HG02763 (cell line): ENCODE measurements at regions not wholly inside any gene's neighbourhood (a gene's known extent, or its start where the extent isn't known, plus 50 kb on each side); places are given as distances from the start of the nearest gene placed in this dataset.

Experiments
- ATAC-seq: cut with Tn5 transposase; IDR thresholded peaks from one replicate; pipeline ENCODE4 v1.9.1; 2021; ENCODE audit warnings: mild to moderate bottlenecking, moderate library complexity; ENCODE audit not compliant: unreplicated experiment

GRCh38 chr12:98182821-98183220 is 332.6 kb upstream of the TMPO start:
- no peak for ATAC-seq

GRCh38 chr12:98185606-98186005 is 329.8 kb upstream of the TMPO start:
- ATAC-seq, result no peak

- no peak for ATAC-seq
Measured at GRCh38 chr12:98188650-98189077, 326.7 kb upstream of the TMPO start.

- no peak for ATAC-seq
Measured at GRCh38 chr12:98194591-98194990, 320.8 kb upstream of the TMPO start.

- no peak for ATAC-seq
Measured at GRCh38 chr12:98198261-98198982, 317.0 kb upstream of the TMPO start.

- ATAC-seq, result no peak
Measured at GRCh38 chr12:98208816-98209215, 306.6 kb upstream of the TMPO start.

GRCh38 chr12:98211909-98212695 is 303.3 kb upstream of the TMPO start:
- ATAC-seq, result no peak

GRCh38 chr12:98213556-98213955 is 301.8 kb upstream of the TMPO start:
- no peak for ATAC-seq

GRCh38 chr12:98217257-98217656 is 298.1 kb upstream of the TMPO start:
- ATAC-seq, result no peak

GRCh38 chr12:98220636-98221035 is 294.8 kb upstream of the TMPO start:
- ATAC-seq, result no peak

- ATAC-seq, result no peak
Measured at GRCh38 chr12:98221243-98221808, 294.1 kb upstream of the TMPO start.

- ATAC-seq, result no peak
Measured at GRCh38 chr12:98222135-98222534, 293.3 kb upstream of the TMPO start.

GRCh38 chr12:98224584-98225221 is 290.7 kb upstream of the TMPO start:
- ATAC-seq, result peak; percentile 69

- ATAC-seq, result no peak
Measured at GRCh38 chr12:98227162-98227561, 288.2 kb upstream of the TMPO start.

GRCh38 chr12:98228683-98229539 is 286.5 kb upstream of the TMPO start:
- no peak for ATAC-seq

- no peak for ATAC-seq
Measured at GRCh38 chr12:98229540-98229924, 285.9 kb upstream of the TMPO start.

- ATAC-seq, result no peak
Measured at GRCh38 chr12:98232753-98233390, 282.5 kb upstream of the TMPO start.

- no peak for ATAC-seq
Measured at GRCh38 chr12:98235301-98235700, 280.1 kb upstream of the TMPO start.

- ATAC-seq, result no peak
Measured at GRCh38 chr12:98238515-98239130, 276.8 kb upstream of the TMPO start.

- ATAC-seq, result no peak
Measured at GRCh38 chr12:98243190-98243589, 272.2 kb upstream of the TMPO start.
